SK-N-SH (cell line): ENCODE measurements at regions not wholly inside any gene's neighbourhood (a gene's known extent, or its start where the extent isn't known, plus 50 kb on each side); places are given as distances from the start of the nearest gene placed in this dataset.

Experiments used
- CTCF ChIA-PET: fragments of 300-600, 350-600 bp; formaldehyde crosslinking; extraction: SDS; loops from one replicate; lab custom pipeline; 2021; lab: Yijun Ruan, JAX
- POLR2A ChIA-PET: fragments of 350-600 bp; sonication (Branson Sonifier 250); formaldehyde crosslinking; extraction: SDS; loops from one replicate; lab custom pipeline; 2020; ENCODE audit warnings: antibody characterized with exemption, inconsistent platforms; lab: Yijun Ruan, JAX
- DNase-seq: peaks from one replicate; pipeline ENCODE4 v3.0.0; 2012
- H2AFZ ChIP-seq: fragments of 200-600 bp; sonication (generic); 2 replicates; pipeline ENCODE4 v1.8.1; 2016; ENCODE audit warnings: antibody characterized with exemption, mild to moderate bottlenecking, low read depth
- H3F3A ChIP-seq: fragments of 200-600 bp; sonication (generic); replicated peaks from 2 replicates; pipeline ENCODE3; 2016; ENCODE audit warnings: antibody characterized with exemption, mild to moderate bottlenecking; ENCODE audit not compliant: insufficient read depth
- H3K27ac ChIP-seq, 2 experiments: fragments of 200-500 bp in 1 of 2; fragments of 200-600 bp in 1 of 2; sonication (Bioruptor generic) in 1 of 2; sonication (generic), shearing (Covaris generic) in 1 of 2; 2 replicates each; pipeline versions ENCODE4 v1.5.1 to v1.6.1; 2014 to 2016; ENCODE audit warnings: low read depth in 2 of 2, inconsistent platforms in 1 of 2, low read length in 1 of 2, mild to moderate bottlenecking in 1 of 2, mixed read lengths in 1 of 2
- H3K27me3 ChIP-seq: fragments of 200-600 bp; sonication (generic), shearing (Covaris generic); 2 replicates; pipeline ENCODE4 v1.6.1; 2016; ENCODE audit warnings: mixed run types; ENCODE audit not compliant: insufficient read depth
- H3K36me3 ChIP-seq, 2 experiments: fragments of 200-500 bp in 1 of 2; fragments of 200-600 bp in 1 of 2; sonication (Bioruptor generic) in 1 of 2; sonication (generic) in 1 of 2; replicated peaks in 1 of 2; 2 replicates each; pipeline versions ENCODE3 to v1.5.1; 2014 to 2016; ENCODE audit warnings: low read length in 1 of 2, mild to moderate bottlenecking in 1 of 2; ENCODE audit not compliant: insufficient read depth in 2 of 2, control insufficient read depth in 1 of 2
- H3K4me1 ChIP-seq, 2 experiments: fragments of 200-500 bp in 1 of 2; fragments of 200-600 bp in 1 of 2; sonication (Bioruptor generic) in 1 of 2; sonication (generic), shearing (Covaris generic) in 1 of 2; 2 replicates each; pipeline versions ENCODE4 v1.5.1 to v1.6.1; 2014 to 2016; ENCODE audit warnings: low read depth in 1 of 2, low read length in 1 of 2, mixed run types in 1 of 2; ENCODE audit not compliant: insufficient read depth in 2 of 2, control insufficient read depth in 1 of 2
- H3K4me2 ChIP-seq: fragments of 200-600 bp; sonication (generic), shearing (Covaris generic); 2 replicates; pipeline ENCODE4 v1.6.1; 2017; ENCODE audit warnings: mixed run types
- H3K4me3 ChIP-seq, 2 experiments: fragments of 200-500 bp in 1 of 2; fragments of 200-600 bp in 1 of 2; sonication (Bioruptor generic) in 1 of 2; sonication (generic), shearing (Covaris generic) in 1 of 2; 2 replicates each; pipeline versions ENCODE4 v1.5.1 to v1.8.1; 2014 to 2016; ENCODE audit warnings: low read depth in 2 of 2, inconsistent platforms in 1 of 2, low read length in 1 of 2, mild to moderate bottlenecking in 1 of 2, mixed read lengths in 1 of 2, moderate library complexity in 1 of 2
- H3K79me2 ChIP-seq: fragments of 200-600 bp; sonication (generic); 2 replicates; pipeline ENCODE4 v1.8.1; 2017; ENCODE audit warnings: mild to moderate bottlenecking; ENCODE audit not compliant: insufficient read depth
- H3K9ac ChIP-seq: fragments of 200-600 bp; sonication (generic); 2 replicates; pipeline ENCODE4 v1.6.1; 2017; ENCODE audit warnings: mixed run types
- H3K9me2 ChIP-seq: fragments of 200-600 bp; sonication (generic); 2 replicates; pipeline ENCODE4 v1.6.1; 2017; ENCODE audit warnings: mixed run types
- H3K9me3 ChIP-seq: fragments of 200-600 bp; sonication (generic); 2 replicates; pipeline ENCODE4 v1.6.1; 2017; ENCODE audit warnings: mixed run types, mild to moderate bottlenecking, moderate library complexity
- H4K20me1 ChIP-seq: fragments of 200-600 bp; sonication (generic); 2 replicates; pipeline ENCODE4 v1.6.1; 2017; ENCODE audit warnings: mild to moderate bottlenecking, mixed run types; ENCODE audit not compliant: insufficient read depth
- CHD2 ChIP-seq: fragments of 150-350 bp; IDR thresholded peaks from 2 replicates; pipeline ENCODE4 v1.6.1; 2018; ENCODE audit warnings: low read length; ENCODE audit not compliant: partially characterized antibody
- ELF1 ChIP-seq: IDR thresholded peaks from 2 replicates; pipeline ENCODE4 v1.4.0; 2012
- EP300 ChIP-seq, 2 experiments: IDR thresholded peaks; 2 replicates each; pipeline versions ENCODE4 v1.4.0 to v1.6.1; 2012; ENCODE audit warnings: borderline replicate concordance in 1 of 2, low read depth in 1 of 2, low read length in 1 of 2
- EZH2phosphoT487 ChIP-seq: fragments of 200-600 bp; sonication (generic); IDR thresholded peaks from 2 replicates; pipeline ENCODE4 v1.6.1; 2017; ENCODE audit warnings: low read depth, mixed run types, mild to moderate bottlenecking, antibody characterized with exemption, moderate library complexity, borderline replicate concordance
- FOSL2 ChIP-seq: IDR thresholded peaks from 2 replicates; pipeline ENCODE4 v1.4.0; 2012; ENCODE audit warnings: low read depth, mild to moderate bottlenecking, moderate library complexity, borderline replicate concordance
- FOXJ3 ChIP-seq: sonication (generic); formaldehyde crosslinking; IDR thresholded peaks from 2 replicates; pipeline ENCODE4 v1.5.1; 2020; ENCODE audit warnings: mild to moderate bottlenecking, missing genetic modification reagents
- FOXM1 ChIP-seq: IDR thresholded peaks from 2 replicates; pipeline ENCODE4 v1.4.0; 2012; ENCODE audit warnings: low read depth, mild to moderate bottlenecking
- GATA2 ChIP-seq: sonication (generic); formaldehyde crosslinking; IDR thresholded peaks from 2 replicates; pipeline ENCODE4 v1.5.0; 2020; ENCODE audit warnings: mild to moderate bottlenecking, missing genetic modification reagents
- JUND ChIP-seq: IDR thresholded peaks from 2 replicates; pipeline ENCODE4 v1.4.0; 2012
- MEF2A ChIP-seq: IDR thresholded peaks from 2 replicates; pipeline ENCODE4 v1.4.0; 2012; ENCODE audit warnings: low read depth, borderline replicate concordance
- NFIC ChIP-seq: IDR thresholded peaks from 2 replicates; pipeline ENCODE4 v1.4.0; 2012; ENCODE audit warnings: borderline replicate concordance
- NRF1 ChIP-seq: IDR thresholded peaks from 2 replicates; pipeline ENCODE4 v1.6.1; 2012; ENCODE audit warnings: low read depth, mild to moderate bottlenecking, low read length
- POLR2AphosphoS5 ChIP-seq: IDR thresholded peaks from 2 replicates; pipeline ENCODE4 v1.6.1; 2012; ENCODE audit warnings: low read depth, low read length
- RAD21 ChIP-seq: IDR thresholded peaks from 2 replicates; pipeline ENCODE4 v1.6.1; 2012; ENCODE audit warnings: mild to moderate bottlenecking, low read length
- RCOR1 ChIP-seq: fragments of 150-350 bp; IDR thresholded peaks from 2 replicates; pipeline ENCODE4 v1.6.1; 2017; ENCODE audit warnings: antibody characterized with exemption, low read length
- RXRA ChIP-seq: IDR thresholded peaks from 2 replicates; pipeline ENCODE4 v1.4.0; 2012; ENCODE audit warnings: low read depth, mild to moderate bottlenecking, borderline replicate concordance
- SMC3 ChIP-seq: IDR thresholded peaks from 2 replicates; pipeline ENCODE4 v1.6.1; 2012; ENCODE audit warnings: low read depth, low read length, improper control_type of control experiment
- TAF1 ChIP-seq: IDR thresholded peaks from 2 replicates; pipeline ENCODE4 v1.6.1; 2012; ENCODE audit warnings: low read depth, mild to moderate bottlenecking, low read length, moderate library complexity, borderline replicate concordance
- TCF12 ChIP-seq: IDR thresholded peaks from 2 replicates; pipeline ENCODE4 v1.4.0; 2012
- TEAD4 ChIP-seq: IDR thresholded peaks from 2 replicates; pipeline ENCODE4 v1.4.0; 2012; ENCODE audit warnings: mild to moderate bottlenecking, borderline replicate concordance; ENCODE audit not compliant: insufficient read depth
- WGBS: methylation state at CpG from one replicate; pipeline ENCODE4 v1.1.6; 2017; ENCODE audit warnings: low lambda C conversion rate; 5-methylcytosine and 5-hydroxymethylcytosine counted together
- TF ChIP-seq, protein P1 (sequence below): fragments of 150-350 bp; IDR thresholded peaks from 2 replicates; pipeline ENCODE4 v1.6.1; 2016; ENCODE audit warnings: mild to moderate bottlenecking, low read depth, low read length
- TF ChIP-seq, protein P2 (sequence below): IDR thresholded peaks from 2 replicates; pipeline ENCODE4 v1.4.0; 2012; ENCODE audit warnings: low read depth, borderline replicate concordance
- TF ChIP-seq, protein P3 (sequence below): IDR thresholded peaks from 2 replicates; pipeline ENCODE4 v1.4.0; 2012; ENCODE audit warnings: low read depth, borderline replicate concordance
- TF ChIP-seq, protein P4 (sequence below): IDR thresholded peaks from 2 replicates; pipeline ENCODE4; 2012

DNA sequence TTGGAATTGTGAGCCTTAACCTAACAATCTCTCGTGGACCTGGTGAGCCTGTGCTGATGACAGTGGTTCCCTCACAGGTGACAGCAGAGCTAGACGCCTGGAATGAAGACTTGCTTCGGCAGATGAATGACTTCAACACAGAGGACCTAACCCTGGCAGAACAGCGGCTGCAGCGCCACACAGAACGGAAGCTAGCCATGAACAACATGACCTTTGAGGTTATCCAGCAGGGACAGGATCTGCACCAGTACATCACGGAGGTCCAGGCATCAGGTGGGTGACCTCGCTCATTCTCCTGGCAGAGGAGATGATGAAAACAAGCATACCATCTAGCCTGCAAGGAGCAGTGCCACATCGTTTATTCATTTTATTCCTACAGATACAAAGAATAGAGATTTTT, 316.9 kb upstream of the UMPS start:
- H3K79me2 ChIP-seq: no peaks in the 10 kb centered on the region
- no peaks in the 10 kb centered on the region for H3F3A ChIP-seq
- no peak overlapping the region for H3K4me3 ChIP-seq
- no peak overlapping the region for H2AFZ ChIP-seq
- peak overlapping the region in 1 of 2 experiments; percentile 68; a peak in 2 of 4 replicates for H3K27ac ChIP-seq
- H4K20me1 ChIP-seq: no peaks in the 10 kb centered on the region
- DNase-seq: no peak
- H3K9me2 ChIP-seq: no peaks in the 10 kb centered on the region
- TF ChIP-seq NRF1 (no peak), EP300 (IDR thresholded peaks at IDR 0.05; ENCODE audit: borderline replicate concordance in 1 of 2, low read depth in 1 of 2, low read length in 1 of 2) (no peak), JUND (no peak), RAD21 (no peak), TAF1 (no peak)
- TF ChIP-seq, protein P1, sequence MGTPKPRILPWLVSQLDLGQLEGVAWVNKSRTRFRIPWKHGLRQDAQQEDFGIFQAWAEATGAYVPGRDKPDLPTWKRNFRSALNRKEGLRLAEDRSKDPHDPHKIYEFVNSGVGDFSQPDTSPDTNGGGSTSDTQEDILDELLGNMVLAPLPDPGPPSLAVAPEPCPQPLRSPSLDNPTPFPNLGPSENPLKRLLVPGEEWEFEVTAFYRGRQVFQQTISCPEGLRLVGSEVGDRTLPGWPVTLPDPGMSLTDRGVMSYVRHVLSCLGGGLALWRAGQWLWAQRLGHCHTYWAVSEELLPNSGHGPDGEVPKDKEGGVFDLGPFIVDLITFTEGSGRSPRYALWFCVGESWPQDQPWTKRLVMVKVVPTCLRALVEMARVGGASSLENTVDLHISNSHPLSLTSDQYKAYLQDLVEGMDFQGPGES: no peak
- TF ChIP-seq, protein P2, sequence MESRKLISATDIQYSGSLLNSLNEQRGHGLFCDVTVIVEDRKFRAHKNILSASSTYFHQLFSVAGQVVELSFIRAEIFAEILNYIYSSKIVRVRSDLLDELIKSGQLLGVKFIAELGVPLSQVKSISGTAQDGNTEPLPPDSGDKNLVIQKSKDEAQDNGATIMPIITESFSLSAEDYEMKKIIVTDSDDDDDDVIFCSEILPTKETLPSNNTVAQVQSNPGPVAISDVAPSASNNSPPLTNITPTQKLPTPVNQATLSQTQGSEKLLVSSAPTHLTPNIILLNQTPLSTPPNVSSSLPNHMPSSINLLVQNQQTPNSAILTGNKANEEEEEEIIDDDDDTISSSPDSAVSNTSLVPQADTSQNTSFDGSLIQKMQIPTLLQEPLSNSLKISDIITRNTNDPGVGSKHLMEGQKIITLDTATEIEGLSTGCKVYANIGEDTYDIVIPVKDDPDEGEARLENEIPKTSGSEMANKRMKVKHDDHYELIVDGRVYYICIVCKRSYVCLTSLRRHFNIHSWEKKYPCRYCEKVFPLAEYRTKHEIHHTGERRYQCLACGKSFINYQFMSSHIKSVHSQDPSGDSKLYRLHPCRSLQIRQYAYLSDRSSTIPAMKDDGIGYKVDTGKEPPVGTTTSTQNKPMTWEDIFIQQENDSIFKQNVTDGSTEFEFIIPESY: no peak
- H3K9ac ChIP-seq: no peak overlapping the region
- no peak overlapping the region for H3K4me2 ChIP-seq
- no peaks in the 10 kb centered on the region for H3K27me3 ChIP-seq
- CTCF ChIA-PET: interaction anchor here (1.2 kb wide), 1 partner anchor 22 kb away, joined by 3 read pairs; no protein-coding TSS in a partner anchor
- WGBS: 92% methylated on average over 7 of the region's 9 CpGs
- POLR2A ChIA-PET: no interaction called here
- H3K4me1 ChIP-seq: peaks cover 13 to 27% of the 10 kb centered on the region in 2 experiments; a peak in 3 of 4 replicates
- H3K36me3 ChIP-seq: peaks cover 24 to 41% of the 10 kb centered on the region in 2 experiments
- H3K9me3 ChIP-seq: no peaks in the 10 kb centered on the region

DNA sequence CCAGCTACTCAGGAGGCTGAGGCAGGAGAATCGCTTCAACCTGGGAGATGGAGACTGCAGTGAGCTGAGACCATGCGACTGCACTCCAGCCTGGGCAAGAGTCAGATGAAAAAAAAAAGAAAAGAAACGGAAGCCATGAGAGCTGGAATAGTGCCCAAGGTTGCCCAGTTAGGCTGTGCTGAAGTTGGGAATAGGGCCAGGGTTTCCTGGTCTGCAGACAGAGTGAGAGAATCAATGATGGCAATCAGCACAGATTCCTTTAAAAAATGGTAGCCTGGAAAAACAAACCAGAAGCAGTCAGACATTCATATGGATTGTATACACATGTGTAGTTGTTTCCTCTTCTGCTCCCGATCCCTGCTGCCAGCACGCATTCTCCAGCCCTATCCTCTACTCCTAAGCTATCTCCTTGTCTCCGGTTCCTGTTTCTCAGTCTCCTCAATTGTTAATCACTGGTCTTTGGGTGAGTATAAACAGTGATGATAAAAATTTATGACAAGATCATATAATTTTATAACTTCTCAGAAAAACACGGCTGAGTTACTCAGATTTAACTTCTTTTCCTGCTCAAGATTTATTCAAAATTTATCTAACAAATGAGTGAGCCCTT, 316.2 kb upstream of the UMPS start:
- no peaks in the 10 kb centered on the region for H3K79me2 ChIP-seq
- H3K9ac ChIP-seq: no peak overlapping the region
- ChIA-PET POLR2A (no interaction called here), CTCF (interaction anchor here (1.9 kb wide), 1 partner anchor 9 kb away, joined by 11 read pairs; no protein-coding TSS in a partner anchor)
- TF ChIP-seq RCOR1 (peak; percentile 83), MEF2A (no peak), SMC3 (no peak), TEAD4 (peak; percentile 28; the same call in 1 of the 2 replicates), FOSL2 (no peak), EP300 (IDR thresholded peaks at IDR 0.05; ENCODE audit: borderline replicate concordance in 1 of 2, low read depth in 1 of 2, low read length in 1 of 2) (peak in 1 of 2 experiments; percentile 78; a peak in 2 of 4 replicates), NRF1 (no peak), FOXM1 (no peak), RAD21 (no peak), RXRA (no peak), ELF1 (no peak), CHD2 (peak; percentile 69), GATA2 (peak; percentile 60), FOXJ3 (CRISPR knock-in tag) (no peak), EZH2phosphoT487 (no peak), NFIC (peak; percentile 72), TCF12 (peak; percentile 48), POLR2AphosphoS5 (no peak)
- TF ChIP-seq, protein P3, sequence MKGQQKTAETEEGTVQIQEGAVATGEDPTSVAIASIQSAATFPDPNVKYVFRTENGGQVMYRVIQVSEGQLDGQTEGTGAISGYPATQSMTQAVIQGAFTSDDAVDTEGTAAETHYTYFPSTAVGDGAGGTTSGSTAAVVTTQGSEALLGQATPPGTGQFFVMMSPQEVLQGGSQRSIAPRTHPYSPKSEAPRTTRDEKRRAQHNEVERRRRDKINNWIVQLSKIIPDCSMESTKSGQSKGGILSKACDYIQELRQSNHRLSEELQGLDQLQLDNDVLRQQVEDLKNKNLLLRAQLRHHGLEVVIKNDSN: no peak
- TF ChIP-seq, protein P4, sequence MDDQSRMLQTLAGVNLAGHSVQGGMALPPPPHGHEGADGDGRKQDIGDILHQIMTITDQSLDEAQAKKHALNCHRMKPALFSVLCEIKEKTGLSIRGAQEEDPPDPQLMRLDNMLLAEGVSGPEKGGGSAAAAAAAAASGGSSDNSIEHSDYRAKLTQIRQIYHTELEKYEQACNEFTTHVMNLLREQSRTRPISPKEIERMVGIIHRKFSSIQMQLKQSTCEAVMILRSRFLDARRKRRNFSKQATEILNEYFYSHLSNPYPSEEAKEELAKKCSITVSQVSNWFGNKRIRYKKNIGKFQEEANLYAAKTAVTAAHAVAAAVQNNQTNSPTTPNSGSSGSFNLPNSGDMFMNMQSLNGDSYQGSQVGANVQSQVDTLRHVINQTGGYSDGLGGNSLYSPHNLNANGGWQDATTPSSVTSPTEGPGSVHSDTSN: no peak
- no peaks in the 10 kb centered on the region for H4K20me1 ChIP-seq
- no peak overlapping the region for H2AFZ ChIP-seq
- H3K4me1 ChIP-seq: peaks cover 13 to 25% of the 10 kb centered on the region in 2 experiments; a peak in 3 of 4 replicates
- no peaks in the 10 kb centered on the region for H3K27me3 ChIP-seq
- H3K4me3 ChIP-seq: no peak overlapping the region
- peak overlapping the region in 1 of 2 experiments; percentile 90; a peak in 2 of 4 replicates for H3K27ac ChIP-seq
- H3K4me2 ChIP-seq: no peak overlapping the region
- no peaks in the 10 kb centered on the region for H3K9me2 ChIP-seq
- H3F3A ChIP-seq: no peaks in the 10 kb centered on the region
- DNase-seq: peak; percentile 61
- 65% methylated on average over 7 of the region's 7 CpGs for WGBS
- H3K9me3 ChIP-seq: no peaks in the 10 kb centered on the region
- peaks cover 24 to 41% of the 10 kb centered on the region in 2 experiments for H3K36me3 ChIP-seq
